DND-41 (cell line): ENCODE measurements at regions not wholly inside any gene's neighbourhood (a gene's known extent, or its start where the extent isn't known, plus 50 kb on each side); places are given as distances from the start of the nearest gene placed in this dataset.

Source experiments
- ATAC-seq: fragments of 200-7000 bp; cut with Tn5 transposase; 3 replicates; pipeline ENCODE4 v1.9.1; 2021; ENCODE audit warnings: low read depth; ENCODE audit not compliant: insufficient read depth
- DNase-seq: peaks from one replicate; pipeline ENCODE4 v3.0.0-alpha.2; 2020
- H2AFZ ChIP-seq: 2 replicates; pipeline ENCODE4 v1.6.0; 2012; ENCODE audit warnings: low read depth, low read length
- H3K27ac ChIP-seq: 2 replicates; pipeline ENCODE4 v1.5.1; 2012; ENCODE audit warnings: low read length, inconsistent platforms
- H3K27me3 ChIP-seq: fragments of 200-600 bp; sonication (generic); 2 replicates; pipeline ENCODE4 v1.6.0; 2012; ENCODE audit warnings: low read length, mild to moderate bottlenecking, inconsistent platforms; ENCODE audit not compliant: insufficient read depth, poor library complexity
- H3K36me3 ChIP-seq: 2 replicates; pipeline ENCODE4 v1.5.1; 2012; ENCODE audit warnings: low read length, inconsistent platforms; ENCODE audit not compliant: insufficient read depth
- H3K4me1 ChIP-seq: 2 replicates; pipeline ENCODE4 v1.5.1; 2012; ENCODE audit warnings: mild to moderate bottlenecking, low read length; ENCODE audit not compliant: insufficient read depth
- H3K4me2 ChIP-seq: 2 replicates; pipeline ENCODE4 v1.6.0; 2012; ENCODE audit warnings: mild to moderate bottlenecking, moderate library complexity, low read length, inconsistent platforms; ENCODE audit not compliant: insufficient read depth
- H3K4me3 ChIP-seq, 2 experiments: fragments of 200-600 bp in 1 of 2; shearing (Covaris generic) in 1 of 2; 2 replicates each; pipeline ENCODE4 v1.5.1; 2012 to 2016; ENCODE audit warnings: inconsistent platforms in 2 of 2, low read length in 2 of 2, mild to moderate bottlenecking in 2 of 2, low read depth in 1 of 2, moderate library complexity in 1 of 2
- H3K79me2 ChIP-seq: 2 replicates; pipeline ENCODE4 v1.6.0; 2012; ENCODE audit warnings: low read length, inconsistent platforms; ENCODE audit not compliant: insufficient read depth
- H3K9ac ChIP-seq: 2 replicates; pipeline ENCODE4 v1.6.0; 2012; ENCODE audit warnings: low read depth, mild to moderate bottlenecking, inconsistent platforms, low read length, moderate library complexity
- H3K9me3 ChIP-seq: 2 replicates; pipeline ENCODE4 v1.5.1; 2012; ENCODE audit warnings: low read length, moderate library complexity, mild to moderate bottlenecking, inconsistent platforms; ENCODE audit not compliant: insufficient read depth, severe bottlenecking
- H4K20me1 ChIP-seq: 2 replicates; pipeline ENCODE4 v1.6.0; 2012; ENCODE audit warnings: low read length; ENCODE audit not compliant: insufficient read depth
- CTCF ChIP-seq: IDR thresholded peaks from 2 replicates; pipeline ENCODE4 v1.5.1; 2012; ENCODE audit warnings: borderline replicate concordance, low read length, moderate library complexity, mild to moderate bottlenecking; ENCODE audit not compliant: poor library complexity, severe bottlenecking; ENCODE audit errors: extremely low read depth
- EZH2 ChIP-seq: IDR thresholded peaks from 3 replicates; pipeline ENCODE4 v1.6.1; 2012; ENCODE audit warnings: borderline replicate concordance, low read depth, mild to moderate bottlenecking, moderate library complexity, low read length, inconsistent platforms; ENCODE audit not compliant: severe bottlenecking

DNA sequence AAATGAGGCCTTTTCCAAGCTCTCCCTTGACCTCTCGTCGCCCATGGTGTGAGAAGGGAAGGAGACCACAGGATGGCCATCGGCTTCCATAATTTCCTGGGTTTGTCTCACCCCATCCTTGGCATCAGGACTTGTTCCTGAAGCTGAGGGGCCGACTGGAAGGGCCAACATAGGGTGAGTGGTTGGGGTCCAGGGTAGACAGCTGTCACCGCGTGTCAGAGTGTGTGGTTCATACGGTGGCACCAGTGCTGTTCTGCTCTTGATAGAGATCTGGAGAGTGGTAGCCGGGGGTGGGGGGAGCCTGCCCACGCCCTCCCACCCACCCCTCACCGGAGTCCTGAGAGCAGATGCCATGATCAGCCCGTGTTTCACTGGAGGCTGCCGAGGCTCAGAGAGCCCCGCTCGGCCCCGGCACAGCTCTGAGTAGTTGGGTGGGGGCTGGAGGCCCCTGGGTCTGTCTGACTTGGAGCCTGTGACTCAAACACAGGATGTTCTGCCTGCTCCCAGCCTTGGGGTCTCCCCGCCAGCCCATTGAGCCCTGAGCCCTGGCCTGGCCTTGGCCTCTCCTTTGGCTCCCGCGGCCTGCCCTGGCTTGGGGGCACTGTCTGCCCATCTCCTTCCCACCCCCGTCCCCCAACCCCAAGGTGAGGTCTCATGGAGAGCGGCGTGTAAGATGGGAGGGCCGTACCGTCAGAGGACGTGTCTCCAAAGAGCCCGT lies 53.1 kb upstream of the IER5L start:
- Histone ChIP-seq H2AFZ (no peak overlapping the region), H3K4me2 (no peak overlapping the region), H3K79me2 (no peaks in the 10 kb centered on the region), H3K27ac (no peak overlapping the region), H3K36me3 (no peaks in the 10 kb centered on the region), H3K4me3 (no peak overlapping the region), H3K4me1 (peaks cover 7% of the 10 kb centered on the region), H3K27me3 (no peaks in the 10 kb centered on the region), H4K20me1 (no peaks in the 10 kb centered on the region; the same call in 1 of the 2 replicates), H3K9ac (no peak overlapping the region), H3K9me3 (no peaks in the 10 kb centered on the region)
- ATAC-seq (no peak), DNase-seq (no peak)
- TF ChIP-seq CTCF (no peak), EZH2 (no peak)

- Histone ChIP-seq H3K9me3 (no peaks in the 10 kb centered on the region), H3K79me2 (no peaks in the 10 kb centered on the region), H3K4me2 (no peak overlapping the region), H3K4me1 (peaks cover 7% of the 10 kb centered on the region), H3K27ac (no peak overlapping the region), H3K36me3 (no peaks in the 10 kb centered on the region), H3K27me3 (no peaks in the 10 kb centered on the region), H2AFZ (no peak overlapping the region), H4K20me1 (no peaks in the 10 kb centered on the region), H3K4me3 (no peak overlapping the region), H3K9ac (no peak overlapping the region)
- no peak for DNase-seq
- TF ChIP-seq EZH2, result no peak
- TF ChIP-seq CTCF, result no peak
- ATAC-seq, result no peak
Observed at GRCh38 chr9:129230302-129230701, 52.2 kb upstream of the IER5L start.
